ENCODE measurements at regions not wholly inside any gene's neighbourhood (a gene's known extent, or its start where the extent isn't known, plus 50 kb on each side); places are given as distances from the start of the nearest gene placed in this dataset.

DNA sequence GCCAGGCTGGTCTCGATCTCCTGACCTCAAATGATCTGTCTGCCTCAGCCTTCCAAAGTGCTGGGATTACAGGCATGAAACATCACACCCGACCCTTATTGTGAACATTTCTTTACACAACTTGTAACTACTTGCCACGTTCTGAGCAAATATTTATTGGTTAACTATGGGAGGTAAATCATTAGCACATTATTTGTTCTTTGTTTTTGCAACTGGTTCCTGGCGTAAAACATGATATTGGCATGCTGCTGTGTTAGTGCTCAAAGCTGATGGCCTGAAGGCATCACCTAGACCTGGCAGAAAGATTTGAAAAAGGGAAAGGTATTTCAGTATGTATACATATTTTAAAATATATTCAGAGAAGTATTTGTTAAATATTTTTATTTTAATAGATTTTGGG, 438.3 kb upstream of the PRKX start:
- H3K4me1 ChIP-seq (ENCODE audit: control insufficient read depth, insufficient read depth, low read length): no peaks in the 10 kb centered on the region
- no peaks in the 10 kb centered on the region for H3K9me3 ChIP-seq (ENCODE audit: control insufficient read depth, insufficient read depth, low read length)

DNA sequence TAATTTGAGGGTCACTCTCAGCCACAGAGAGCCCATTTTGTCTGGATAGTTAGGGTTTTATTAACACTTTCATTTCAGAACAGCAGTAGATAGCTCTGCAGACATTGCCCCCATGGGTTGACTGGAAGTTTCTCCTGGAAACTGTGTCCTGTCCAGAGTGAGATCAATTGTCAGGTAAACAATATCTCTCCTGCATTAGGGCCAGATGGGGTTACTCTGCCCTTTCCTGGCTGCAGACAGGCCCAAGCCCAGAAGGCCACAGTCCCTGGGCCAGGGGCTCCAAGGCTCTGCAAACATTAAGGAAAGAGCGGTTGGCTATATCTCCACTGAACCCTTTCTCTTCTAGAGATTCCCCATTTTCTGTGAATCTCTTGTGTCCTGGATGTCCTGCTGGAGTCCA, 436.8 kb upstream of the PRKX start:
- H3K4me3 ChIP-seq (ENCODE audit: low read depth, low read length): no peak overlapping the region
- no peaks in the 10 kb centered on the region for H3K27me3 ChIP-seq (ENCODE audit: control insufficient read depth, insufficient read depth, low read length)
- no peaks in the 10 kb centered on the region for H3K4me1 ChIP-seq (ENCODE audit: control insufficient read depth, insufficient read depth, low read length)
- no peak overlapping the region for H3K9ac ChIP-seq (ENCODE audit: low read depth, low read length)
- no peaks in the 10 kb centered on the region for H3K9me3 ChIP-seq (ENCODE audit: control insufficient read depth, insufficient read depth, low read length)
- H3K36me3 ChIP-seq (ENCODE audit: control insufficient read depth, insufficient read depth, low read length): no peaks in the 10 kb centered on the region

More for the DNA sequence above, 438.3 kb upstream of the PRKX start:
- Histone ChIP-seq H3K4me3 (ENCODE audit: low read depth, low read length) (no peak overlapping the region), H3K9ac (ENCODE audit: low read depth, low read length) (no peak overlapping the region), H3K27me3 (ENCODE audit: control insufficient read depth, insufficient read depth, low read length) (no peaks in the 10 kb centered on the region), H3K36me3 (ENCODE audit: control insufficient read depth, insufficient read depth, low read length) (no peaks in the 10 kb centered on the region)

- H3K4me3 ChIP-seq (ENCODE audit: low read depth, low read length): no peak overlapping the region
- H3K27me3 ChIP-seq (ENCODE audit: control insufficient read depth, insufficient read depth, low read length): no peaks in the 10 kb centered on the region
- no peaks in the 10 kb centered on the region for H3K9me3 ChIP-seq (ENCODE audit: control insufficient read depth, insufficient read depth, low read length)
- no peaks in the 10 kb centered on the region for H3K36me3 ChIP-seq (ENCODE audit: control insufficient read depth, insufficient read depth, low read length)
- H3K9ac ChIP-seq (ENCODE audit: low read depth, low read length): no peak overlapping the region
- H3K4me1 ChIP-seq (ENCODE audit: control insufficient read depth, insufficient read depth, low read length): no peaks in the 10 kb centered on the region
Measured at GRCh38 chrX:4129626-4130025, 416.2 kb upstream of the PRKX start.

- Histone ChIP-seq H3K4me3 (ENCODE audit: low read depth, low read length) (no peak overlapping the region), H3K36me3 (ENCODE audit: control insufficient read depth, insufficient read depth, low read length) (no peaks in the 10 kb centered on the region), H3K4me1 (ENCODE audit: control insufficient read depth, insufficient read depth, low read length) (no peaks in the 10 kb centered on the region), H3K27me3 (ENCODE audit: control insufficient read depth, insufficient read depth, low read length) (no peaks in the 10 kb centered on the region), H3K9ac (ENCODE audit: low read depth, low read length) (no peak overlapping the region), H3K9me3 (ENCODE audit: control insufficient read depth, insufficient read depth, low read length) (no peaks in the 10 kb centered on the region)
Measured at GRCh38 chrX:4118666-4119530, 405.4 kb upstream of the PRKX start.

DNA sequence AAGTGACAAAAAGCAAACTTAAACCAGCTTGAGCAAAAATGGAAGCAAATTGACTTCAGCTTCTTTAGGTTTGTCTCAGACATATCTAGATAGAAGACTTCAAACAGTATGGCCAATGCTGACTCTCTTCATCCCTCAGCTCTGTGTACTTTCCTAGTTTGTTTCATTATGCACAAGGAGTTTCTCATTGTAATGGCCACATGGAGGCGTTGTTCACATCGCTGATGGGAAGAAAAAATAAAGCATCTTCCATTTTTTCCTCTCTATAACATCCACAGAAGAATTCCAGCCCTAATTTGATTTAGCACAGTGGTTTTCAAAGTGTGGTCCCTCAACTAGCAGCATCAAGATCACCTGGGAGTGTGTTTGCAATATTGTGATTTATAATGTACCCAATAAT, 397.5 kb upstream of the PRKX start:
- Histone ChIP-seq H3K27me3 (ENCODE audit: control insufficient read depth, insufficient read depth, low read length) (no peaks in the 10 kb centered on the region), H3K4me1 (ENCODE audit: control insufficient read depth, insufficient read depth, low read length) (no peaks in the 10 kb centered on the region), H3K36me3 (ENCODE audit: control insufficient read depth, insufficient read depth, low read length) (no peaks in the 10 kb centered on the region), H3K9me3 (ENCODE audit: control insufficient read depth, insufficient read depth, low read length) (no peaks in the 10 kb centered on the region), H3K9ac (ENCODE audit: low read depth, low read length) (no peak overlapping the region), H3K4me3 (ENCODE audit: low read depth, low read length) (no peak overlapping the region)

DNA sequence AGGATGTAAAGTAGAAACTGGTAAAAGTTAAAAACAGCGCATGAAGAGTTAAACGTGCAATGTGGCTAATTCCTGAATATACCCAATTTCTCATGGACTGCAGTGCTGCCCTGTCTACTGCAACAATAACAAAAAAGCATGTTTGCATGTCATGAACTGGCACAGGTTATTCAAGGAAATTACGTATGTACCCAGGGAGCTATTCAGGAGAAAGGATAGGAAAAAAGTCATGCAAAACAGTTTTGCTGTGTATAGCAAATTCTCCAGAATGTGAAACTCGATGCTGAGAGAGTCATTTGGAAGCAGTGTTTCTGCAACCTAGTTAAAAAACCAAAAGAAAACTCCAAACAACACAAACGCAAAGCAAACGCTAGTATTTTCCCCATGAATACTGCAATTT, 381.5 kb upstream of the PRKX start:
- Histone ChIP-seq H3K27me3 (ENCODE audit: control insufficient read depth, insufficient read depth, low read length) (no peaks in the 10 kb centered on the region), H3K4me3 (ENCODE audit: low read depth, low read length) (no peak overlapping the region), H3K9me3 (ENCODE audit: control insufficient read depth, insufficient read depth, low read length) (no peaks in the 10 kb centered on the region), H3K9ac (ENCODE audit: low read depth, low read length) (no peak overlapping the region), H3K36me3 (ENCODE audit: control insufficient read depth, insufficient read depth, low read length) (no peaks in the 10 kb centered on the region), H3K4me1 (ENCODE audit: control insufficient read depth, insufficient read depth, low read length) (peaks cover 3% of the 10 kb centered on the region)

DNA sequence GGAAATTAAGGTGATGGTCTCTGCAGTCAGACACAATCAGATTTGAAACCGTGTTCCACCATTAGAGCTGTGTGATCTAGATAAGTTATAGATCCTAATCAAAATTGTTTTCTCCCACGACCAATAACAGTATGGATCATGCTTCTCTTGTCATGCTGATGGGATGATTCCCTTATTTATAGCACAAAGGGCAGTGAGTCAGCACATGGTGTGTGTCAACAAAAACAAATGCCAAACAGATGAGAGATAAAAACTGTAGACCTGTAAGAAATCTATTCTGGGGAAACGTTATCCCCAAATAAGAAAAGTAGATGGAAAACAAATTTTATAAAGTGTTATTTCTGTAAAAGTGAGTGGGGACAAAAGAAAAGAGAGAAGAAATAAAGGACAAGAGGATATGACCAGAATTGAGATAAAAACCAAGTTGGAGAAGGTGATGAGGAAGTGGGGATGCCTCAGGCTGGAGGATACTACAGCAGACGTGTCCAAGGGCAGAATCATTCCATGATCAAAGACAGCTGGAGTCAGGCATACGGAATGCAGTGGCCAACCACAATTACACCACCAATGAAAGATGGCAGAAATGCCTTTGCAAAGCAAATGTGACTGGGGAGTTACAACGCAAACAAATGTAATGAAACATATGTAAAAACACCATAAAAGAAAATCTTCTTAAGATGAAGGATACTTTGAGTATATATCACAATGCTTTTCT, 377.8 kb upstream of the PRKX start:
- Histone ChIP-seq H3K27me3 (ENCODE audit: control insufficient read depth, insufficient read depth, low read length) (no peaks in the 10 kb centered on the region), H3K4me1 (ENCODE audit: control insufficient read depth, insufficient read depth, low read length) (peaks cover 3% of the 10 kb centered on the region), H3K9ac (ENCODE audit: low read depth, low read length) (no peak overlapping the region), H3K4me3 (ENCODE audit: low read depth, low read length) (no peak overlapping the region), H3K9me3 (ENCODE audit: control insufficient read depth, insufficient read depth, low read length) (no peaks in the 10 kb centered on the region), H3K36me3 (ENCODE audit: control insufficient read depth, insufficient read depth, low read length) (no peaks in the 10 kb centered on the region)

GRCh38 chrX:4059893-4060292, 346.4 kb upstream of the PRKX start:
- no peaks in the 10 kb centered on the region for H3K4me1 ChIP-seq (ENCODE audit: control insufficient read depth, insufficient read depth, low read length)
- H3K9me3 ChIP-seq (ENCODE audit: control insufficient read depth, insufficient read depth, low read length): no peaks in the 10 kb centered on the region
- H3K27me3 ChIP-seq (ENCODE audit: control insufficient read depth, insufficient read depth, low read length): no peaks in the 10 kb centered on the region
- no peak overlapping the region for H3K9ac ChIP-seq (ENCODE audit: low read depth, low read length)
- H3K36me3 ChIP-seq (ENCODE audit: control insufficient read depth, insufficient read depth, low read length): no peaks in the 10 kb centered on the region
- no peak overlapping the region for H3K4me3 ChIP-seq (ENCODE audit: low read depth, low read length)

DNA sequence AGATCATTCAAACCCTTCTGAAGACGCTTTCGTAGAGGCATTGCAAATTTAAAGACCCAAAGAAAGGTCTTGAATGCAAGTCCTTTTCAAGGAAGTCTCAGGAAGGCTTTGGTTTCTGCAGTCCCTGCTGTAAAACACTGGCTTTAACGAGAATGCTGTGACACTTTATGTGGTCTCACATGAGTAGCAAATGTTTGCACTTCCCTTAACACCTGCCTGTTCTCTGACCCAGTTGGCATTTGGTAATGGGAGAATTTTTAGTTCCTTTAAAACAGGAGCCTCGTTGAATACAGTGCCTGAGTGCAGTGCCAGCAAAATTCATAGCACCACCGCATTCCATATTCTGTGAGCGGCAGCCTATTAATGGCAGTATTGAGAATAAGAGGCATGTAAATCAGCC, 330.5 kb upstream of the PRKX start:
- Histone ChIP-seq H3K27me3 (ENCODE audit: control insufficient read depth, insufficient read depth, low read length) (no peaks in the 10 kb centered on the region), H3K9ac (ENCODE audit: low read depth, low read length) (no peak overlapping the region), H3K4me1 (ENCODE audit: control insufficient read depth, insufficient read depth, low read length) (no peaks in the 10 kb centered on the region), H3K36me3 (ENCODE audit: control insufficient read depth, insufficient read depth, low read length) (no peaks in the 10 kb centered on the region), H3K9me3 (ENCODE audit: control insufficient read depth, insufficient read depth, low read length) (no peaks in the 10 kb centered on the region), H3K4me3 (ENCODE audit: low read depth, low read length) (no peak overlapping the region)

GRCh38 chrX:4035874-4036273, 322.4 kb upstream of the PRKX start:
- Histone ChIP-seq H3K4me3 (ENCODE audit: low read depth, low read length) (no peak overlapping the region), H3K9me3 (ENCODE audit: control insufficient read depth, insufficient read depth, low read length) (no peaks in the 10 kb centered on the region), H3K27me3 (ENCODE audit: control insufficient read depth, insufficient read depth, low read length) (no peaks in the 10 kb centered on the region), H3K36me3 (ENCODE audit: control insufficient read depth, insufficient read depth, low read length) (no peaks in the 10 kb centered on the region), H3K4me1 (ENCODE audit: control insufficient read depth, insufficient read depth, low read length) (no peaks in the 10 kb centered on the region), H3K9ac (ENCODE audit: low read depth, low read length) (no peak overlapping the region)

DNA sequence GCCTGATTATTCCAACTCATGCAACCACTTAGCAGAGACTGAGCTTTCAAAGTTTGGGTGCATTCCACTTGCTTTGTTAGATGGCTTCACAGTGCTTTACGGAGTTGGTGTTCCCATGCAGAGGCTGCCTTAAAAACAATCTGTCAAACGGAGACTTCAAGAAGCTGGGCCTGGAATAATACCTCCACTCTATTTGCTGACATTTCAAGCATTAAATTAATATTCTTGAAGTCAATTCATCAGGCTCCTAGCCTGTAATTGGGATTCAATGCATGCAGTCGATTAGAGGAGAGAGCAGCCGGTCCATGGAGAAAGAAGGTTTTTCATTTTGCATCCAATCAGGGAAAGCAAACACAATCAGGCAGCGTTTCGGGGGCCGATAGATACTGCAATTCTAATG, 314.7 kb upstream of the PRKX start:
- Histone ChIP-seq H3K4me1 (ENCODE audit: control insufficient read depth, insufficient read depth, low read length) (no peaks in the 10 kb centered on the region), H3K9ac (ENCODE audit: low read depth, low read length) (no peak overlapping the region), H3K9me3 (ENCODE audit: control insufficient read depth, insufficient read depth, low read length) (no peaks in the 10 kb centered on the region), H3K4me3 (ENCODE audit: low read depth, low read length) (no peak overlapping the region), H3K27me3 (ENCODE audit: control insufficient read depth, insufficient read depth, low read length) (no peaks in the 10 kb centered on the region), H3K36me3 (ENCODE audit: control insufficient read depth, insufficient read depth, low read length) (no peaks in the 10 kb centered on the region)

GRCh38 chrX:4005281-4005680, 291.8 kb upstream of the PRKX start:
- H3K9ac ChIP-seq (ENCODE audit: low read depth, low read length): no peak overlapping the region
- H3K27me3 ChIP-seq (ENCODE audit: control insufficient read depth, insufficient read depth, low read length): no peaks in the 10 kb centered on the region
- H3K9me3 ChIP-seq (ENCODE audit: control insufficient read depth, insufficient read depth, low read length): no peaks in the 10 kb centered on the region
- no peaks in the 10 kb centered on the region for H3K36me3 ChIP-seq (ENCODE audit: control insufficient read depth, insufficient read depth, low read length)
- H3K4me3 ChIP-seq (ENCODE audit: low read depth, low read length): no peak overlapping the region
- no peaks in the 10 kb centered on the region for H3K4me1 ChIP-seq (ENCODE audit: control insufficient read depth, insufficient read depth, low read length)
